Mesothelial cell of epicardium (in vitro differentiated cells): ENCODE measurements at regions not wholly inside any gene's neighbourhood (a gene's known extent, or its start where the extent isn't known, plus 50 kb on each side); places are given as distances from the start of the nearest gene placed in this dataset.

Source experiments
- DNase-seq, 2 experiments: peaks; one replicate each; pipeline ENCODE4 v3.0.0; 2021; ENCODE audit warnings: low spot score in 2 of 2; ENCODE audit not compliant: unreplicated experiment in 2 of 2
- H3K27ac Mint-ChIP-seq: 2 replicates; pipeline ENCODE4 v1.8.0; 2021; ENCODE audit warnings: mixed read lengths
- H3K27me3 Mint-ChIP-seq: 2 replicates; pipeline ENCODE4 v1.8.0; 2021; ENCODE audit warnings: low read depth, mixed read lengths
- H3K36me3 Mint-ChIP-seq: 2 replicates; pipeline ENCODE4 v1.8.0; 2021; ENCODE audit warnings: mixed read lengths
- H3K4me1 Mint-ChIP-seq: 2 replicates; pipeline ENCODE4 v1.8.0; 2021; ENCODE audit warnings: mixed read lengths
- H3K4me3 Mint-ChIP-seq: 2 replicates; pipeline ENCODE4 v1.8.0; 2021; ENCODE audit warnings: mild to moderate bottlenecking, moderate library complexity, mixed read lengths
- H3K9me3 Mint-ChIP-seq: 2 replicates; pipeline ENCODE4 v1.8.0; 2021; ENCODE audit warnings: mixed read lengths
- TF ChIP-seq, protein P1 (sequence below): fragments of 200-600 bp; sonication (generic); IDR thresholded peaks from one replicate; pipeline ENCODE4 v1.5.0; 2021; ENCODE audit warnings: antibody characterized with exemption; ENCODE audit not compliant: unreplicated experiment

GRCh38 chr1:80274256-80274655 lies 1267.7 kb upstream of the ADGRL4 start:
- TF ChIP-seq, protein P1, sequence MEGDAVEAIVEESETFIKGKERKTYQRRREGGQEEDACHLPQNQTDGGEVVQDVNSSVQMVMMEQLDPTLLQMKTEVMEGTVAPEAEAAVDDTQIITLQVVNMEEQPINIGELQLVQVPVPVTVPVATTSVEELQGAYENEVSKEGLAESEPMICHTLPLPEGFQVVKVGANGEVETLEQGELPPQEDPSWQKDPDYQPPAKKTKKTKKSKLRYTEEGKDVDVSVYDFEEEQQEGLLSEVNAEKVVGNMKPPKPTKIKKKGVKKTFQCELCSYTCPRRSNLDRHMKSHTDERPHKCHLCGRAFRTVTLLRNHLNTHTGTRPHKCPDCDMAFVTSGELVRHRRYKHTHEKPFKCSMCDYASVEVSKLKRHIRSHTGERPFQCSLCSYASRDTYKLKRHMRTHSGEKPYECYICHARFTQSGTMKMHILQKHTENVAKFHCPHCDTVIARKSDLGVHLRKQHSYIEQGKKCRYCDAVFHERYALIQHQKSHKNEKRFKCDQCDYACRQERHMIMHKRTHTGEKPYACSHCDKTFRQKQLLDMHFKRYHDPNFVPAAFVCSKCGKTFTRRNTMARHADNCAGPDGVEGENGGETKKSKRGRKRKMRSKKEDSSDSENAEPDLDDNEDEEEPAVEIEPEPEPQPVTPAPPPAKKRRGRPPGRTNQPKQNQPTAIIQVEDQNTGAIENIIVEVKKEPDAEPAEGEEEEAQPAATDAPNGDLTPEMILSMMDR, result no peak
- Mint-ChIP-seq H3K27me3 (no peaks in the 10 kb centered on the region), H3K36me3 (no peaks in the 10 kb centered on the region), H3K4me1 (no peaks in the 10 kb centered on the region), H3K9me3 (peaks cover 3% of the 10 kb centered on the region), H3K27ac (no peak overlapping the region), H3K4me3 (no peak overlapping the region)
- DNase-seq, result no peak

GRCh38 chr1:80272495-80272894 lies 1266.0 kb upstream of the ADGRL4 start:
- Mint-ChIP-seq H3K4me3 (no peak overlapping the region), H3K9me3 (peaks cover 3% of the 10 kb centered on the region), H3K27ac (no peak overlapping the region), H3K4me1 (no peaks in the 10 kb centered on the region), H3K27me3 (no peaks in the 10 kb centered on the region), H3K36me3 (no peaks in the 10 kb centered on the region)
- TF ChIP-seq, protein P1, result no peak
- no peak for DNase-seq

DNA sequence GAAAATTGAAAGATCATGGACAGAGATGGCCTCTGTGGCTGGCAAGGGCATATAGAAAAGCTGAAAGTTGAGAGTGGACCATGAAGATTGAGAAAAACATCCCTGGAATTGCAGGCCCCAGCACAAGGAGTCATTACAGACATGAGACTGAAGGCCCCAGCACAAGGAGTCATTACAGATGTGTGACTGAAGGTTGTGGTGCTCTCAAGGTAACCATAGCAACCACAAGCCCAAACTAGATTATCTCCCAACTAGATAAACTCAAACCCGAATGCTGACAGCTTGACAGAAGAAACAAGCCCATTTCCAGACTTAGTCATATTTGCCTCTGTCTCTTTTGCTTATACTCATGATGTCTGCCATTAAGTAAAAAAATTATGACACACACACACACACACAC lies 1252.1 kb upstream of the ADGRL4 start:
- TF ChIP-seq, protein P1, result no peak
- Mint-ChIP-seq H3K4me1 (no peaks in the 10 kb centered on the region), H3K9me3 (peaks cover 32% of the 10 kb centered on the region), H3K36me3 (peaks cover 8% of the 10 kb centered on the region), H3K27ac (no peak overlapping the region), H3K4me3 (no peak overlapping the region), H3K27me3 (no peaks in the 10 kb centered on the region)
- DNase-seq, result no peak

- peaks cover 4% of the 10 kb centered on the region for H3K36me3 Mint-ChIP-seq
- no peaks in the 10 kb centered on the region for H3K4me1 Mint-ChIP-seq
- no peak for DNase-seq
- no peaks in the 10 kb centered on the region for H3K27me3 Mint-ChIP-seq
- TF ChIP-seq, protein P1, result no peak
- H3K9me3 Mint-ChIP-seq, result peaks cover 34% of the 10 kb centered on the region
- no peak overlapping the region for H3K4me3 Mint-ChIP-seq
- H3K27ac Mint-ChIP-seq, result no peak overlapping the region
These were observed 1245.1 kb upstream of the ADGRL4 start for GRCh38 chr1:80251591-80251990.

DNA sequence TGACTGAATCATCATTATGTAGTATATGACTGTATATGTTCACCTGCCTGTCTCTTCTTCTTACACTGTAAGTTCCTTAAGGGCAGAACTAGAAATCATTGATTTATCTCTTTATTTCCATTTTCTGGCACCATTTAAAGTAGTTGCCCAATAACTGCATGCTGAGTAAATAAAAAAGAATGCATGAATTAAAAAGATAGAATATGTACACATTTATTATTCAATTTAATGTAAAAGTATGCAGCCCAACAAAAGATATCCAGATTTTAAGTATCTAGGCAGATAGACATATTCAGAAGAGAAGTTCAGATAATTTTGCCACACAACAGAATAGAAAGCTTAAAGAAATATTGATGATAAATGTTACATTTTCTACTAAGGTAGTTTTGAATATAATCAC lies 1244.6 kb upstream of the ADGRL4 start:
- Mint-ChIP-seq H3K27me3 (no peaks in the 10 kb centered on the region), H3K4me1 (no peaks in the 10 kb centered on the region), H3K36me3 (peaks cover 4% of the 10 kb centered on the region), H3K4me3 (no peak overlapping the region), H3K27ac (no peak overlapping the region), H3K9me3 (peaks cover 34% of the 10 kb centered on the region)
- TF ChIP-seq, protein P1, result no peak
- no peak for DNase-seq

GRCh38 chr1:80250573-80251168 lies 1244.1 kb upstream of the ADGRL4 start:
- Mint-ChIP-seq H3K27me3 (no peaks in the 10 kb centered on the region), H3K27ac (no peak overlapping the region), H3K4me1 (no peaks in the 10 kb centered on the region), H3K36me3 (peaks cover 4% of the 10 kb centered on the region), H3K9me3 (peaks cover 34% of the 10 kb centered on the region), H3K4me3 (no peak overlapping the region)
- TF ChIP-seq, protein P1, result no peak
- DNase-seq, result no peak
